Upper lobe of right lung (tissue), 1 donor: ENCODE measurements at regions not wholly inside any gene's neighbourhood (a gene's known extent, or its start where the extent isn't known, plus 50 kb on each side); places are given as distances from the start of the nearest gene placed in this dataset.

Source experiments
- ATAC-seq: fragments of 200-7000 bp; cut with Tn5 transposase; one replicate; pipeline ENCODE4 v1.9.1; 2020; ENCODE audit warnings: mild to moderate bottlenecking, moderate library complexity
- DNase-seq: peaks from one replicate; pipeline ENCODE4 v3.0.0-alpha.2; 2020
- H3K27ac ChIP-seq: fragments of 200-600 bp; one replicate; pipeline ENCODE4 v1.8.0; 2022
- H3K27me3 ChIP-seq: fragments of 200-600 bp; one replicate; pipeline ENCODE4 v1.8.0; 2022; ENCODE audit warnings: mild to moderate bottlenecking
- H3K36me3 ChIP-seq: fragments of 200-600 bp; one replicate; pipeline ENCODE4 v1.8.0; 2022
- H3K4me1 ChIP-seq: fragments of 200-600 bp; one replicate; pipeline ENCODE4 v1.8.0; 2022
- H3K4me3 ChIP-seq: fragments of 200-600 bp; one replicate; pipeline ENCODE4 v1.8.0; 2022; ENCODE audit warnings: mild to moderate bottlenecking
- H3K9me3 ChIP-seq: fragments of 200-600 bp; one replicate; pipeline ENCODE4 v1.8.0; 2022
- CTCF ChIP-seq: fragments of 200-600 bp; IDR thresholded peaks from one replicate; pipeline ENCODE4 v1.8.0; 2022; ENCODE audit warnings: antibody characterized with exemption
- intact Hi-C: fragments of 100-400 bp; cut with DNase I; formaldehyde crosslinking; loops from one replicate; pipeline ENCODE4 v1.11.0; 2022
- donor health status: DM: no; HTN: yes; CAD: no; lungs with severe emphysema.

- Histone ChIP-seq H3K4me1 (no peaks in the 10 kb centered on the region), H3K27ac (no peak overlapping the region), H3K36me3 (no peaks in the 10 kb centered on the region), H3K4me3 (no peak overlapping the region), H3K27me3 (no peaks in the 10 kb centered on the region), H3K9me3 (no peaks in the 10 kb centered on the region)
- DNase-seq (no peak), ATAC-seq (no peak)
- no peak for TF ChIP-seq CTCF
- intact Hi-C loops = no loop called here
Measured at GRCh38 chr5:42228279-42228678, 195.0 kb upstream of the GHR start.

- DNase-seq = no peak
- Histone ChIP-seq H3K4me1 (no peaks in the 10 kb centered on the region), H3K4me3 (no peak overlapping the region), H3K27ac (no peak overlapping the region), H3K36me3 (no peaks in the 10 kb centered on the region), H3K9me3 (no peaks in the 10 kb centered on the region), H3K27me3 (no peaks in the 10 kb centered on the region)
- TF ChIP-seq CTCF = no peak
- no peak for ATAC-seq
- intact Hi-C loops = no loop called here
Measured at GRCh38 chr5:42230839-42231238, 192.4 kb upstream of the GHR start.

- intact Hi-C loops = no loop called here
- ATAC-seq (no peak), DNase-seq (no peak)
- H3K4me1 ChIP-seq = no peaks in the 10 kb centered on the region
- H3K9me3 ChIP-seq = no peaks in the 10 kb centered on the region
- no peaks in the 10 kb centered on the region for H3K27me3 ChIP-seq
- no peak overlapping the region for H3K27ac ChIP-seq
- no peak overlapping the region for H3K4me3 ChIP-seq
- no peaks in the 10 kb centered on the region for H3K36me3 ChIP-seq
- no peak for TF ChIP-seq CTCF
Measured at GRCh38 chr5:42235241-42235640, 188.0 kb upstream of the GHR start.

GRCh38 chr5:42235837-42236236 lies 187.4 kb upstream of the GHR start:
- no peaks in the 10 kb centered on the region for H3K4me1 ChIP-seq
- no peaks in the 10 kb centered on the region for H3K27me3 ChIP-seq
- intact Hi-C loops = no loop called here
- DNase-seq = no peak
- H3K9me3 ChIP-seq = no peaks in the 10 kb centered on the region
- H3K4me3 ChIP-seq = no peak overlapping the region
- TF ChIP-seq CTCF = no peak
- no peak overlapping the region for H3K27ac ChIP-seq
- no peaks in the 10 kb centered on the region for H3K36me3 ChIP-seq
- ATAC-seq = no peak

GRCh38 chr5:42241636-42242035 lies 181.6 kb upstream of the GHR start:
- no peak for TF ChIP-seq CTCF
- no peak overlapping the region for H3K4me3 ChIP-seq
- H3K9me3 ChIP-seq = no peaks in the 10 kb centered on the region
- no peak overlapping the region for H3K27ac ChIP-seq
- no peaks in the 10 kb centered on the region for H3K4me1 ChIP-seq
- intact Hi-C loops = no loop called here
- H3K36me3 ChIP-seq = no peaks in the 10 kb centered on the region
- DNase-seq (no peak), ATAC-seq (no peak)
- no peaks in the 10 kb centered on the region for H3K27me3 ChIP-seq

- no peak for DNase-seq
- Histone ChIP-seq H3K9me3 (no peaks in the 10 kb centered on the region), H3K36me3 (no peaks in the 10 kb centered on the region), H3K4me1 (no peaks in the 10 kb centered on the region), H3K4me3 (no peak overlapping the region), H3K27me3 (no peaks in the 10 kb centered on the region), H3K27ac (no peak overlapping the region)
- ATAC-seq = no peak
- intact Hi-C loops = no loop called here
- TF ChIP-seq CTCF = no peak
Measured at GRCh38 chr5:42242210-42242609, 181.0 kb upstream of the GHR start.
